GM19324 (cell line): ENCODE measurements at regions not wholly inside any gene's neighbourhood (a gene's known extent, or its start where the extent isn't known, plus 50 kb on each side); places are given as distances from the start of the nearest gene placed in this dataset.
A peak's percentile ranks its signal among the peaks of the same experiment; 100 is the strongest.
"Not testable (repeated sequence)": the region's sequence is repeated elsewhere in the genome, so short reads cannot be mapped to it uniquely, and the experiment has no call there.

Source experiments
- ATAC-seq: cut with Tn5 transposase; IDR thresholded peaks from one replicate; pipeline ENCODE4 v1.9.1; 2021; ENCODE audit warnings: mild to moderate bottlenecking, moderate library complexity; ENCODE audit not compliant: unreplicated experiment, low FRiP score

DNA sequence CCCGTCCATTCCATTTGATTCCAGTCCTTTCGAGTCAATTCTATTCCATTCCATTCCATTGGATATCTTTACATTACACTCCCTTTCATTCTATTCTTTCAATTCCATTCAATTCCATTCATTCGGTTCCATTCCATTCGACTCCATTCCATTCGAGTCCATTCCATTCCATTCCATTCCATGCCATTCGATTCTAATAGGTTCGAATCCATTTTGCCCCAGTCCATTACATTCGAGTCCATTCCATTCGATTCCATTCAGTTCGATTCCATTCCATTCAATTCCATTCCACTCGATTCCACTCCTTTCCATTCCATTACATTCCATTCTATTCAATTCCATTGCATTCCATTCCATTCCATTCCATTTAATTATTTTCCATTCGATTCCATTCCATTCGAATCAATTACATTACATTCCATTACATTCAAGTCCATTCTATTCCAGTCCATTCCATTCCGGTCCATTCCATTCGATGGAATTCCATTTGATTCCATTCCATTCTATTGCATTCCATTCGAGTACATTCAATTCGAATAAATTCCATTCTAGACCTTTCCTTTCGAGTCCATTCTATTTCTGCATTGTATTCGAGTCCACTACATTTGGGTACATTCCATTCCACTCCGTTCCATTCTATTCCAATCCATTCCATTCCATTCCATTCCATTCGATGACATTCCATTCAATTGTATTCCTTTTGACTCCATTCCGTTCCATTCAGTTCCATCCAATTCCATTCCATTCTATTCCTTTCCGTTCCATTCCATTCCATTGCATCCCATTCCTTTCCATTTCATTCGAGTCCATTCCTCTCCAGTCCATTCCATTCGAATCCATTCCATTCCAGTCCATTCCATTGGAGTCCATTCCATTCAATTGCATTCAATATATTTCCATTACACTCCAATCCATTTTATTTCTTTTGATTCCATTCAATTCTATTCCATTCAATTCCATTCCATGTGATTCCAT lies 2604.8 kb upstream of the TPTE start:
- no peak for ATAC-seq

DNA sequence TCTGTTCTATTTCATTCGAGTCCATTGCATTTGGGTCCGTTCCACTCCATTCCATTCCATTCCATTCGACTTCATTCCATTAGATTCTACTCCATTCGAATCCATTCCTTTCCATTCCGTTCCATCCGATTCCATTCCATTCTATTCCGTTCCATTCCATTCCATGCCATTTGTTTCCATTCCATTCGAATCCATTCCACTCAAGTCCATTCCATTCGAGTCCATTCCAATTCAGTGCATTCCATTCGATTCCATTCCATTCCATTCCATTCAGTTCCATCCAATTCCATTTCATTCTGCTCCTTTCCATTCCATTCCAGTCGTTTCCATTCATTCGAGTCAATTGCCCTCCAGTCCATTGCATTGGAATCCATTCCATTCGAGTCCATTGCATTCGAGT lies 2603.7 kb upstream of the TPTE start:
- ATAC-seq, result no peak

DNA sequence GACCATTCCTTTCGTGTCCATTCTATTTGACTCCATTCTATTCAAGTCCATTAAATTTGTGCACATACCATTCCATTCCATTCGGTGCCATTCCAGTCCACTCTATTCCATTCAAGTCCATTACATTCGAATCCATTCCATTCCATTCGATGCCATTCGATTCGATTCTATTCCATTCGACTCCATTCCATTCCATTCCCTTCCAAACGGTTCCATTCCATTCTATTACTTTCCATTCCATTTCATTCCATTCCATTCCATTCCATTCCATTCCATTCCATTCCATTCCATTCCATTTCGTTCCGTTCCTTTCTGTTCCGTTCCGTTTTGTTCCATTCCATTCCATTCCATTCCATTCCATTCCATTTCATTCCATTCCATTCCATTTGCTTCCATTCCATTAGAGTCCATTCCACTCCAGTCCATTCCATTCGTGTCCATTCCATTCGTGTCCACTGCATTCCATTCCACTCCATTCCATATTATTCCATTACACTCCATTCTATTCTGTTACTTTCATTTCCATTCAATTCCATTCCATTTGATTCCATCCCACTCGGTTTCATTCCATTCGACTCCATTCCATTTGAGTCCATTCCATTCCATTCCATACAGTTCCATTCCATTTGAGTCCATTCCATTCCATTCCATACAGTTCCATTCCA lies 2595.3 kb upstream of the TPTE start:
- ATAC-seq, result peak; percentile 43

DNA sequence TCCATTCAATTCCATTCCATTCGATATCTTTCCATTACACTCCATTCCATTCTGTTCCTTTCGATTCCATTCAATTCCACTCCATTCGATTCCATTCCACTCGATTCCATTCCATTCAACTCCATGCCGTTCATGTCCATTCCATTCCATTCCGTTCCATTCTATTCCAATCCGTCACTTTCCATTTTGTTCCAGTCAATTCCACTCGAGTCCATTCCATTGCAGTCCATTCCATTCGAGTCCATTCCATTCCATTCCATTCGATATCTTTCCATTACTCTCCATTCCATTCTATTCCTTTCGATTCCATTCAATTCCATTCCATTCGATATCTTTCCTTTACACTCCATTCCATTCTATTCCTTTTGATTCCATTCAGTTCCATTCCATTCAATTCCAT lies 2592.9 kb upstream of the TPTE start:
- ATAC-seq, result not testable (repeated sequence)

DNA sequence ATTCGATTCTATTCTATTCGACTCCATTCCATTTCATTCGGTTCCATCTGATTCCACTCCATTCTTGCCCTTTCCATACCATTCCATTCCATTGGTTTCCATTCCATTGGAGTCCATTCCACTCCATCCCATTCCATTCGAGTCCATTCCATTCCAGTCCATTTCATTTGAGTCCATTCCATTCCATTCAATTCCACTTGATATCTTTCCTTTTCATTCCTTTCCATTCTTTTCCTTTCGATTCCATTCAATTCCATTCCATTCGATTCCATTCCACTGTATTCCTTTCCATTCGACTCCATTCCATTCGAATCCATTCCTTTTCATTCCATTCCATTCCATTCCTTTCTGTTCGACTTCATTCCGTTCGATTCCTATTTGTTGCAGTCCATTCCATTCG lies 2591.8 kb upstream of the TPTE start:
- not testable (repeated sequence) for ATAC-seq

DNA sequence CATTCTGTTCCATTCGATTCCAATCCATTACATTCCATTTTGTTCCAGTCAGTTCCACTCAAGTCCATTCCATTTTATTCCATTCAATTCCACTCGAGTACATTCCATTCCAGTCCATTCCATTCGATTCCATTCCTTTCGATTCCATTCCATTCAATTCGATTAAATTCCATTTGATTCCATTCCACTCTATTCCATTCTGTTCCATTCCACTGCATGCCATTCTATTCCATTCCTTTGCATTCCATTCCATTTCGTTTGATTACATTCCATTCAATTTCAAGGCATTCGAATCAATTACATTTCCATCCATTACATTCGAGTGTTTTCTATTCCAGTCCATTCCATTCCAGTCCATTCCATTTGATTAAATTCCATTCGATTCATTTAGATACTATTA lies 2590.9 kb upstream of the TPTE start:
- ATAC-seq, result not testable (repeated sequence)

DNA sequence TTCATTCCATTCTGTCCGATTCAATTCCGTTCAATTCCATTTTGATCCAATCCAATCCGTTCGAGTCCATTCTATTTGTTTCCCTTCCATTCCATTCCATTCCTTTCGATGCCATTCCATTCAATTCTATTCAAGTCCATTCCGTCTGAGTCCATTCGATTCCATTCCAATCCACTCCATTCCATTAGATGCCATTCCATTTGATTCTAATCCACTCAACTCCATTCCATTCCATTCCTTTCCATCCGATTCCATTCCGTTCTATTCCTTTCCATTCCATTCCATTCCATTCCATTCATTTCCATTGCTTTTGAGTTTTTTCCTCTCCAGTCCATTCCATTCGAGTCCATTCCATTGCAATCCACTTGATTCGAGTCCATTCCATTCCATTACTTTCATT lies 2589.3 kb upstream of the TPTE start:
- not testable (repeated sequence) for ATAC-seq

DNA sequence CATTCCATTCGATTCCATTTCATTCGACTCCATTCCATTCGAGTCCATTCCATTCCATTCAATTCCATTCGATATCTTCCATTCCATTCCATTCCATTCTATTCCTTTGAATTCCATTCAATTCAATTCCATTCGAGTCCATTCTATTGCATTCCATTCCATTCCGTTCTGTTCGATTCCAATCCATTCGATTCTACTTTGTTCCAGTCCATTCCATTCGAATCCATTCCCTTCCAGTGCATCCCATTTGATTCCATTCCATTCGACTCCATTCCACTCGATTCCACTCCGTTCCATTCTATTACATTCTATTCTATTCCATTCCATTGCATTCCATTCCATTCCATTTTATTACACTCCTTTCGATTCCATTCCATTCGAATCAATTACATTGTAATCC lies 2588.5 kb upstream of the TPTE start:
- not testable (repeated sequence) for ATAC-seq

DNA sequence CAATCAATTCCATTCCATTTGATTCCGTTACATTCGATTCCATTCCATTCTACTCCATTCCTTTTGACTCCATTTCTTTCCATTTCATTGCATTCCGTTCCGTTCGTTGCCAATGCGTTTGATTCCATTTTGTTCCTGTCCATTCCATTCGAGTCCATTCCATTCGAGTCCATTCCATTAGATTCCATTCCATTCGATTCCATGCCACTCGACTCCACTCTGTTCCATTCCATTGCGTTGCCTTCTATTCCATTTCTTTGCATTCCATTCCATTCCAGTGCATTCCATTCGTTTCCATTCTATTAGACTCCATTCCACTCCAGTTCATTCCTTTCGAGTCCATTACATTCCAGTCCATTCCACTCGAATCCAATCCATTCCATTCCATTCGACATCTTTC lies 2587.5 kb upstream of the TPTE start:
- no peak for ATAC-seq

DNA sequence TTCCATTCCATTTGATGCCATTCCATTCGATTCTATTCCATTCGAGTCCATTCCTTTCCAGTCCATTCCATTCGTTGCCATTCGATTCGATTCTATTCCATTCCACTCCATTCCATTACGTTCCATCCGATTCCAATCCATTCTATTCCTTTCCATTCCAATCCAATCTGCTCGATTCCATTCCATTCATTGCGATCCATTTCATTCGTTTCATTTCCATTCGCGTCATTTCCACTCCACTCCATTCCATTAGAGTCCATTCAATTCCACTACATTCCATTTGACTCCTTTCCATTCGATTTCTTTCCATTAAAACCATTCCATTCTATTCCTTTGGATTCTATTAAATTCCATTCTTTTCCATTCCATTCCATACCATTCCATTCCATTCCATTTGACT lies 2584.1 kb upstream of the TPTE start:
- ATAC-seq, result not testable (repeated sequence)

DNA sequence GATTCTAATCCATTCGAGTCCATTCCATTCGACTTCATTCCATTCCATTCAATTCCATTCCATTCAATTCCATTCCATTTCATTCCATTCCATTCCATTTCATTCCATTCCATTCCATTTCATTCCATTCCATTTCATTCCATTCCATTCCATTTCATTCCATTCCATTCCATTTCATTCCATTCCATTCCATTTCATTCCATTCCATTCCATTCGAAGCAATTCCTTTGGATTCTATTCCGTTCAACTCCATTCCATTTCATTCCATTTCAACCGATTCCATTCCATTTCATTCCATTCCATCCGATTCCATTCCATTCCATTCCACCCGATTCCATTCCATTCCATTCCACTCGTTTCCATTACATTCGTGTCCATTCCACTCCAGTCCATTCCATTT lies 2583.2 kb upstream of the TPTE start:
- not testable (repeated sequence) for ATAC-seq

DNA sequence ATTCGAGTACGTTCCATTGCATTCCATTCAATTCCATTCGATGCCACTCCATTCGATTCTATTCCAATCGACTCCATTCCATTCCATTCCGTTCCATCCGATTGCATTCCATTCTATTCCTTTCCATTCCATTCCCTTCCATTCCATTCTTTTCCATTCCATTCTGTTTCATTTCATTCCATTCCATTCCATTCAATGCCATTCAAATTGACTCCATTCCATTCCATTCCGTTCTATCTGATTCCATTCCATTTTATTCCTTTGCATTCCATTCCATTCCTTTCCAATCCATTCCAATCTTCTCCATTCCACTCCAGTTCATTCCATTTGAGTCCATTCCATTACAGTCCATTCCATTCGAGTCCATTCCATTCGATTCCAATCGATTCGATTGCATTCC lies 2580.0 kb upstream of the TPTE start:
- not testable (repeated sequence) for ATAC-seq

DNA sequence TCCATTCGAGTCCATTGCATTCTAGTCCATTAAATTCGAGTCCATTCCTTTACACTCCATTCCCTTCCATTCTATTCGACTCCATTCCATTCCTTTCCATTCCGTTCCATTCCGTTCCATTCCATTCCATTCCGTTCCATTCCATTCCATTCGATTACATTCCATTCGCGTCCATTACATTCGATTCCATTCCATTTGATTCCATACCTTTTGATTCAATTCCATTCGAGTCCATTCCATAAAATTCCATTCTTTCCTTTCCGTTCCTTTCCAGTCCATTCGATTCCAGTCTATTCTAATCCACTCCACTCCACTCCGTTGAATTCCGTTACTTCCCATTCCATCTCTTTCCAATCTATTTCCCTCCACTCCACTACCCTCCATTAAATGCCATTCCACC lies 2579.2 kb upstream of the TPTE start:
- not testable (repeated sequence) for ATAC-seq

DNA sequence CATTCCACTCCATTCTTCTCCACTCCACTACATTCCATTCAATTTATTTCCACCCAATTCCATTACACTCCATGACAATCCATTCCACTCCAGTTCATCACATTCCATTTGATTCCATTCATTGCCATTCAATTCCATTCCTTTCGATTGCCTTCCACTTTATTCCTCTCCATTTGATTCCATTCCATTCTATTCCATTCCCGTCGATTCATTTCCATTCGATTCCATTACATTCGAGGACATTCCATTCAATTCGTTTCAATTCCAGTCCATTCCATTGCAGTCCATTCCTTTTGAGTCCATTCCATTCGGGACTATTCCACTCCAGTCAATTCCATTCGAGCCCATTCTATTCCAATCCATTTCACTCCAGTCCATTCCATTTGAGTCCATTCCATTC lies 2577.8 kb upstream of the TPTE start:
- not testable (repeated sequence) for ATAC-seq

DNA sequence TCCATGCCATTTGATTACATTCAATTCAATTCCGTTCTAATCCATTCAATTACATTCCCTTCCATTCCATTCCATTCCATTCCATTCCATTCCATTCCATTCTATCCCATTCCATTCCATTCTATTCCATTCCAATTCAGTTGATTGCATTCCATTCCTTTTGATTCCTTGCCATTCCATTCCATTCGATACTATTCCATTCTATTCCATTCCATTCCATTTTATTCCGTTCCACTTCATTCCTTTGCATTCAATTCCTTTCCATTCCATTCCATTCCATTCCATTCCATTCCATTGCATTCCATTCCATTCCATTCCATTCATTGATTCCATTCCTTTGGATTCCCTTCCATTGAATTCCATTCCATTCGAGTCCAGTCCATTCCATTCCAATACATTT lies 2574.0 kb upstream of the TPTE start:
- ATAC-seq, result no peak

DNA sequence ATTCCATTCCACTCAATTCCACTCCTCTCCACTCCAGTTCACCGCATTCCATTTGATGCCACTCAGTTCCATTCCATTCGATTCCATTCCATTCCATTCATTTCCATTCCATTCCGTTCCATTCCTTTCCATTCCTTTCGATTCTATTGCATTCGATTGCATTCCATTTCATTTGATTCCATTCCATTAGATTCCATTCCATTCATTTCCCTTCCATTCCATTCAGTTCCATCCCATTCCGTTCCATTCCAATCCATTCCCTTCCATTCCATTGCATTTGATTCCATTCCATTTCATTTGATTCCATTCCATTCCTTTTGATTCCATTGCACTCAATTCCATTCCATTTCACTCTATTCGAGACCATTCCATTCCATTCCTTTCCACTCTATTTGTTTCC lies 2572.7 kb upstream of the TPTE start:
- ATAC-seq, result not testable (repeated sequence)

DNA sequence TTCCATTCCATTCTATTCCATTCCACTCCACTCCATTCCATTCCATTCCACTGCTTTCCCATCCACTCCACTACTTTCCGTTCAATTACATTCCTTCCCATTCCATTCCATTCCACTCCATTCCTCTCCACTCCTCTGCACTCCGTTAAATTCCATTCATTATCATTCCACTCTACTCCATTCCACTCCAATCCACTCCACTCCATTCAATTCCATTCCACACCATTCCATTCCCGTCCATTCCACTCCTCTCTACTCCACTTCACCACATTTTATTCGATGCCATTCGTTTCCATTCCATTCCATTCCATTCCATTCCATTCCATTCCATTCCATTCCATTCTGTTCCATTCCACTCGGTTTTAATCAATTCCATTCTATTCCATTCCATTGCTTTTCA lies 2571.5 kb upstream of the TPTE start:
- not testable (repeated sequence) for ATAC-seq

DNA sequence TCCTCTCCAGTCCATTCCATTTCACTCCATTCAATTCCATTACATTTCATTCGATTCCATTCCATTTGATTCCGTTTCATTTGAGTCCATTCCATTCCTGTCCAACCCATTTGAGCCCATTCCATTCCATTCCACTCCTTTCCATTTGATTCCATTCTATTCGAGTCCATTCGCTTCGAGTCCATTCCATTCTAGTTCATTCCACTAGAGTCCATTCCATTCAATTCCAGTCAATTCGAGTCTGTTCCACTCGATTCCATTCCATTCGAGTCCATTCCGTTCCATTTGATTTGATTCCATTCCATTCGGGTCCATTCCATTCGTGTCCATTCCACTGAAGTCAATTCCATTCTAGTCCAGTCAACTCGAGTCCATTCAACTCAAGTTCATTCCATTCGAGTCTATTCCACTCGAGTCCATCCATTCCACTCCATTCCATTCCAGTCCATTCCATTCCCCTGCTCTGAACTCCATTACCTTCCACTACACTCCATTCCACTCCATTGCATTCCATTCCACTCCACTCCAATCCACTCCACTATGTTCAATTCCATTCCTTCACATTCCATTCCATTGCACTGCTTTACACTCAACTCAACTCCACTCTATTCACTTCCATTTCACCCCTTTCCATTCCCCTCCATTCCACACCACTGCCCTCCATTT lies 2569.4 kb upstream of the TPTE start:
- ATAC-seq, result no peak

DNA sequence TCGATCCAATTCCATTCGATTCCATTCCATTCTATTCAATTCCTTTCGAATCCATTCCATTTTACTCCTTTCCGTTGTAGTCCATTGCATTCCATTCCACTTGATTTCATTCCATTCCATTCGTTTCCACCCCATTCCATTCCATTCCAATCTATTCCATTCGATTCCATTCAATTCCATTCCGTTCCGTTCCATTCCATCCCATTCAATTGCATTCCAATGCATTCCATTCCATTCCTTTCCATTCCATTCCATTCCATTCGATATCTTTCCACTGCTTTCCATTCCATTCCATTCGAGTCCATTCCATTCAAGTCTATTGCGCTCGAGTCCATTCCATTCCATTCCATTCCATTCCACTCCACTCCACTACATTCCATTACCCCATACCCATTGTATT lies 2568.7 kb upstream of the TPTE start:
- ATAC-seq, result no peak

DNA sequence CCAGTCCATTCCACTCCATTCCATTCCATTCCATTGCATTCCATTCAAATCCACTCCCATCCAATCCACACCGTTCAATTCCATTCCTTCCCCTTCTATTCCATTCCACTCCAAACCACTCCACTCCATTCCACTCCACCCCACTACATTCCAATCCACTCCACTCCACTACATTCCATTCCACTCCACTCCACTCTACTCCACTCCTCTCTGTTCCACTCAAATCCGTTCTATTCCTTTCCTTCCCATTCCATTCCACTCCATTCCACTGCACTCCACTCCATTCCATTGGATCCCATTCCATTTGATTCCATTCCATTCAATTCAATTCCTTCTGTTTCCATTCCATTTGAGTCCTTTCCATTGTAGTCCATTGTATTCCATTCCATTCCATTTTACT lies 2568.3 kb upstream of the TPTE start:
- no peak for ATAC-seq

DNA sequence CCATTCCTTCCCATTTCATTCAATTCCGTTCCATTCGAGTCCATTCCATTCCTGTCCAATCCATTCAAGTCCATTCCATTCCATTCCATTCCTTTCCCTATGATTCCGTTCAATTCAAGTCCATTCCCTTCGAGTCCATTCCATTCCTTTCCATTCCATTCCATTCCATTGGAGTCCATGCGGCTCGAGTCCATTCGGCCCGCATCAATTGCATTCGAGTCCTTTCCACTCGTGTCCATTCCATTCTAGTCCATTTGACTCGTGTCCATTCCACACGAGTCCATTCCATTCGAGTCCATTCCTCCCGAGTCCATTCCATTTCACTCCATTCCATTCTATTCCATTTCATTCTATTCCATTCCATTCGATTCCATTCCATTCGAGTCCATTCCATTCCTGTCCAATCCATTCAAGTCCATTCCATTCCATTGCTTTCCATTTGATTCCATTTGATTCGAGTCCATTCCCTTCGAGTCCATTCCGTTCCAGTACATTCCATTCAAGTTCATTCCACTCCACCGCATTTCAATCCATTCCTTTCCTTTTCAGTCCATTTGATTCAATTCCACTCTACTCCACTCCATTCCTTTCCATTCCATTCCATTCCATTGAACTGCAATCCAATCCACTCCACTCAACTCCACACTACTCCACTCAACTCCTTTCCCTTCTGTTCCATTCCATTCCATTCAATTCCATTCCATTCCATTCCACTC lies 2565.9 kb upstream of the TPTE start:
- not testable (repeated sequence) for ATAC-seq
